ENCODE measurements at regions not wholly inside any gene's neighbourhood (a gene's known extent, or its start where the extent isn't known, plus 50 kb on each side); places are given as distances from the start of the nearest gene placed in this dataset.

GRCh38 chr14:71737760-71738159, 194.5 kb upstream of the RGS6 start:
- H3K27me3 ChIP-seq (ENCODE audit: control insufficient read depth in 2 of 2, insufficient read depth in 2 of 2, low read length in 2 of 2), result no peaks in the 10 kb centered on the region
- FAIRE-seq (no peak), DNase-seq (ENCODE audit: extremely low read depth in 1 of 4, low spot score in 3 of 4) (no peak), ATAC-seq (no peak)
- no peak overlapping the region for H3K4me2 ChIP-seq (ENCODE audit: insufficient read depth, low read length)
- H3K36me3 ChIP-seq (ENCODE audit: control insufficient read depth, insufficient read depth, low read length), result peaks cover 4% of the 10 kb centered on the region; the same call in 1 of the 3 replicates
- no peaks in the 10 kb centered on the region for H4K20me1 ChIP-seq (replicated peaks; ENCODE audit: control insufficient read depth, insufficient read depth, low read length)
- no peaks in the 10 kb centered on the region for H3K9me1 ChIP-seq (ENCODE audit: control insufficient read depth, insufficient read depth, low read length)
- 23% methylated on average over 3 of the region's 3 CpGs for WGBS (ENCODE audit: insufficient coverage, low coverage, missing lambda C conversion rate)
- no peak overlapping the region for H3K27ac ChIP-seq (ENCODE audit: extremely low read depth, low read depth, low read length)
- no peaks in the 10 kb centered on the region for H3K79me2 ChIP-seq (ENCODE audit: control insufficient read depth, insufficient read depth, low read length)
- no TSS peak for BruUV-seq (replicated peaks)
- H3K4me1 ChIP-seq (replicated peaks in 1 of 2; ENCODE audit: control insufficient read depth in 2 of 2, insufficient read depth in 2 of 2, low read length in 2 of 2), result no peaks in the 10 kb centered on the region
- ChIA-PET POLR2A (no interaction called here), CTCF (ENCODE audit: low intra/inter-chr PET ratio) (no interaction called here)
- H3K9ac ChIP-seq (ENCODE audit: insufficient read depth in 1 of 2, low read depth in 2 of 2, low read length in 2 of 2), result no peak overlapping the region
- no peak overlapping the region for H3K4me3 ChIP-seq
- intact Hi-C loops (cut with micrococcal nuclease) (no loop called here), in situ Hi-C loops (cut with MboI) (no loop called here)
- H2AFZ ChIP-seq (ENCODE audit: low read depth, low read length), result no peak overlapping the region
- H3K9me3 ChIP-seq (replicated peaks; ENCODE audit: control insufficient read depth, insufficient read depth, low read depth, low read length), result no peaks in the 10 kb centered on the region
- TF ChIP-seq SNIP1 (IDR thresholded peaks at IDR 0.05; ENCODE audit: low read depth) (no peak), SREBF1 (IDR thresholded peaks at IDR 0.05; ENCODE audit: borderline replicate concordance, low read depth, low read length) (no peak), CTBP1 (IDR thresholded peaks at IDR 0.05; ENCODE audit: borderline replicate concordance) (no peak), CBFB (CRISPR knock-in tag; IDR thresholded peaks at IDR 0.05) (no peak), ZBTB26 (CRISPR knock-in tag; IDR thresholded peaks at IDR 0.05) (no peak), PCBP1 (IDR thresholded peaks at IDR 0.05; ENCODE audit: low read depth, low read length, poor library complexity, severe bottlenecking) (no peak), SRF (CRISPR knock-in tag; IDR thresholded peaks at IDR 0.05) (no peak), SAP30 (IDR thresholded peaks at IDR 0.05; ENCODE audit: borderline replicate concordance, insufficient read depth, low read depth, low read length, poor library complexity, severe bottlenecking) (no peak), ZNF785 (CRISPR knock-in tag; IDR thresholded peaks at IDR 0.05) (no peak), USF2 (CRISPR knock-in tag; IDR thresholded peaks at IDR 0.05) (no peak), ZNF318 (IDR thresholded peaks at IDR 0.05; ENCODE audit: borderline replicate concordance in 1 of 2, low read depth in 1 of 2) (no peak), RBM34 (IDR thresholded peaks at IDR 0.05; ENCODE audit: borderline replicate concordance, insufficient read depth, low read length) (no peak), HNRNPLL (IDR thresholded peaks at IDR 0.05; ENCODE audit: low read depth, low read length, poor library complexity, severe bottlenecking) (no peak)

Data from K562 (cell line).